AG10803 (cell line): ENCODE measurements at regions not wholly inside any gene's neighbourhood (a gene's known extent, or its start where the extent isn't known, plus 50 kb on each side); places are given as distances from the start of the nearest gene placed in this dataset.

ENCODE experiments used
- DNase-seq: peaks from one replicate; pipeline ENCODE4 v3.0.0; 2010; ENCODE audit warnings: low read depth
- H3K4me3 ChIP-seq: 2 replicates; pipeline ENCODE4 v1.5.1; 2011; ENCODE audit warnings: mild to moderate bottlenecking, low read length, control low read depth
- CTCF ChIP-seq: conservative IDR thresholded peaks from 2 replicates; pipeline ENCODE4 v1.5.1; 2011; ENCODE audit warnings: mild to moderate bottlenecking, low read length, control low read depth, inconsistent platforms

- H3K4me3 ChIP-seq: no peak overlapping the region
- no peak for TF ChIP-seq CTCF
- peak; percentile 69 for DNase-seq
Measured at GRCh38 chr3:153069598-153070510, 92.2 kb upstream of the RAP2B start.

- no peak for TF ChIP-seq CTCF
- DNase-seq: no peak
- no peak overlapping the region for H3K4me3 ChIP-seq
Measured at GRCh38 chr3:153070511-153070868, 91.5 kb upstream of the RAP2B start.

- DNase-seq: no peak
- TF ChIP-seq CTCF: no peak
- H3K4me3 ChIP-seq: no peak overlapping the region
Measured at GRCh38 chr3:153072382-153072781, 89.6 kb upstream of the RAP2B start.

- DNase-seq: no peak
- no peak overlapping the region for H3K4me3 ChIP-seq
- TF ChIP-seq CTCF: no peak
Measured at GRCh38 chr3:153072856-153073255, 89.2 kb upstream of the RAP2B start.

GRCh38 chr3:153073636-153074035, 88.4 kb upstream of the RAP2B start:
- H3K4me3 ChIP-seq: no peak overlapping the region
- DNase-seq: no peak
- TF ChIP-seq CTCF: no peak

GRCh38 chr3:153078826-153079225, 83.2 kb upstream of the RAP2B start:
- DNase-seq: no peak
- no peak overlapping the region for H3K4me3 ChIP-seq
- TF ChIP-seq CTCF: no peak

GRCh38 chr3:153079386-153079785, 82.6 kb upstream of the RAP2B start:
- H3K4me3 ChIP-seq: no peak overlapping the region
- no peak for DNase-seq
- no peak for TF ChIP-seq CTCF
